Bronchial epithelial cell (primary cell): ENCODE measurements at regions not wholly inside any gene's neighbourhood (a gene's known extent, or its start where the extent isn't known, plus 50 kb on each side); places are given as distances from the start of the nearest gene placed in this dataset.

Experiments
- DNase-seq: peaks from one replicate; pipeline ENCODE4 v3.0.0-alpha.2; 2010; ENCODE audit warnings: low read depth
- FAIRE-seq: peaks from 2 replicates; lab custom pipeline; 2011; peaks lifted over from hg19 to GRCh38; lab: Jason Lieb, UNC
- H3K27me3 ChIP-seq: 2 replicates; pipeline ENCODE4 v1.5.1; 2011; ENCODE audit warnings: low read length; ENCODE audit not compliant: control insufficient read depth, insufficient read depth
- H3K36me3 ChIP-seq: 2 replicates; pipeline ENCODE4 v1.5.1; 2011; ENCODE audit warnings: low read length; ENCODE audit not compliant: control insufficient read depth, insufficient read depth
- H3K4me3 ChIP-seq: 2 replicates; pipeline ENCODE4 v1.5.1; 2011; ENCODE audit warnings: mild to moderate bottlenecking, low read depth, low read length, control low read depth
- TF ChIP-seq, protein P1 (sequence below): IDR thresholded peaks from 2 replicates; pipeline ENCODE4 v1.5.1; 2011; ENCODE audit warnings: mild to moderate bottlenecking, moderate library complexity, low read length, control low read depth, inconsistent platforms; ENCODE audit not compliant: insufficient read depth, severe bottlenecking

GRCh38 chr3:64340641-64341101, 115.4 kb upstream of the PRICKLE2 start:
- Histone ChIP-seq H3K36me3 (no peaks in the 10 kb centered on the region), H3K4me3 (no peak overlapping the region), H3K27me3 (no peaks in the 10 kb centered on the region)
- FAIRE-seq (no peak), DNase-seq (peak; percentile 58)
- TF ChIP-seq, protein P1, sequence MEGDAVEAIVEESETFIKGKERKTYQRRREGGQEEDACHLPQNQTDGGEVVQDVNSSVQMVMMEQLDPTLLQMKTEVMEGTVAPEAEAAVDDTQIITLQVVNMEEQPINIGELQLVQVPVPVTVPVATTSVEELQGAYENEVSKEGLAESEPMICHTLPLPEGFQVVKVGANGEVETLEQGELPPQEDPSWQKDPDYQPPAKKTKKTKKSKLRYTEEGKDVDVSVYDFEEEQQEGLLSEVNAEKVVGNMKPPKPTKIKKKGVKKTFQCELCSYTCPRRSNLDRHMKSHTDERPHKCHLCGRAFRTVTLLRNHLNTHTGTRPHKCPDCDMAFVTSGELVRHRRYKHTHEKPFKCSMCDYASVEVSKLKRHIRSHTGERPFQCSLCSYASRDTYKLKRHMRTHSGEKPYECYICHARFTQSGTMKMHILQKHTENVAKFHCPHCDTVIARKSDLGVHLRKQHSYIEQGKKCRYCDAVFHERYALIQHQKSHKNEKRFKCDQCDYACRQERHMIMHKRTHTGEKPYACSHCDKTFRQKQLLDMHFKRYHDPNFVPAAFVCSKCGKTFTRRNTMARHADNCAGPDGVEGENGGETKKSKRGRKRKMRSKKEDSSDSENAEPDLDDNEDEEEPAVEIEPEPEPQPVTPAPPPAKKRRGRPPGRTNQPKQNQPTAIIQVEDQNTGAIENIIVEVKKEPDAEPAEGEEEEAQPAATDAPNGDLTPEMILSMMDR: no peak

GRCh38 chr3:64336488-64336887, 111.2 kb upstream of the PRICKLE2 start:
- Histone ChIP-seq H3K36me3 (no peaks in the 10 kb centered on the region), H3K27me3 (no peaks in the 10 kb centered on the region), H3K4me3 (no peak overlapping the region)
- no peak for DNase-seq
- TF ChIP-seq, protein P1: no peak
- FAIRE-seq: no peak

DNA sequence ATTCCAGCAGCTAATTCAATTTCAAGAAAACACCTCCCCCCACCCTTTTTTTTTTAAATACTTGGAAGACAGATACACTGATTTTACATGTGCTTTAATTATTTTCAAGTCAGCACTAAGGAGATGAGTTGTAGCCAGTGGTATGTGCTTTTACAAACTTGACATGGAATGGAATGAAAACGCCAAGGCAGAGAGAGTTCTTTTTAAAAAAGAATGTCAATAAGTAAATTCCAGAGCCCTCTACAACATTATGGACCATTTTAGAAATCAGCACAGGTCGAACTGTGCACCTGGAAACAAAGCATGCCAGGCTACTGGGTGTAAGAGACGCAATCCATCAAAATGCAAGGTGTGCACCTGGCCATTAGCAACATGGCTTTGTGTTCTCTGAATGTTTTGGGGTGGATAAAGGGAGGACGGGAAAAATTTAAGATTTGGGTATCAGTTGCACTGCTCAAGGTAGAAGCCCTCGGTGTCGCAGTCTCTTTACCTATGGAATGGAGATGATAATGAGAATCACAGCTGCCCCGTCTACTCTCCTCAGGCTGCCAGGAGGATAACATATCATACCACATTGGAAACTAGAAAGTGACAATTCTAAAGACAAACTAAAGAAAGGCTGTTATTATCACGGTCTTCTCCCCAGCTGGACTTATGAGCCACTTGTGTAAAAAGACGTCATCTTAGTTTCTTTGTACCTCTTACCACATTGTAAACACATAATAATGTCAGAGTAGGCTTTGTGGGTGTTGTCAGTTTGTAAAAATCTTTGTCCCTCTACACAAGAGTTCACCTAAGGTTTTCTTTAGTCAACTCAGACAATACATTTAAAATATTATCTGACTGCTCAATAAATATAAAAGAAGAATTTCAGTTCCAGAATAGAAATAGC, 107.4 kb upstream of the PRICKLE2 start:
- TF ChIP-seq, protein P1: no peak
- H3K36me3 ChIP-seq: no peaks in the 10 kb centered on the region
- H3K27me3 ChIP-seq: no peaks in the 10 kb centered on the region
- DNase-seq (no peak), FAIRE-seq (peak; percentile 36)
- H3K4me3 ChIP-seq: no peak overlapping the region

GRCh38 chr3:64331605-64332004, 106.3 kb upstream of the PRICKLE2 start:
- H3K27me3 ChIP-seq: no peaks in the 10 kb centered on the region
- no peak overlapping the region for H3K4me3 ChIP-seq
- H3K36me3 ChIP-seq: no peaks in the 10 kb centered on the region
- DNase-seq: no peak
- no peak for FAIRE-seq
- TF ChIP-seq, protein P1: no peak

DNA sequence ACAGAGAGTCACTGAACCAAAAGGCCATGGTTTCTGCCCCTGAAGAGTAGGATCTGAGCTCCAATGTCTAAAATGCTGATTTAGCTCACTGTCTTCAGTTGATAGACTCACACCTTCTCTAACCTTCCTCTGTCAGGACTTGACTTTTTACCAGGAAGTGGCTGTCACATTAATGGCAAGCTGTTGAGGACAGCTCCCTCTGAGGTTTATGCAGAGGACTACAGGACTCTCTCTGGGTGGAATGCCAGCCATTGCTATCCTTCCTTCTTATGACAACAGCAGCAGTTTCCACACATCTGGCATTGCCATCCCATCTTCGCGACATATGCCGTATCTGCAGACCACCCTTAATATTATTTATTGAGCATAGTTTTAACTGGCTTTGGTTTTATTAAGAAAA, 103.8 kb upstream of the PRICKLE2 start:
- FAIRE-seq: peak; percentile 88
- Histone ChIP-seq H3K4me3 (no peak overlapping the region), H3K36me3 (no peaks in the 10 kb centered on the region), H3K27me3 (no peaks in the 10 kb centered on the region)
- TF ChIP-seq, protein P1: peak; percentile 60
- DNase-seq: peak; percentile 66
